MCF 10A (cell line): ENCODE measurements at regions not wholly inside any gene's neighbourhood (a gene's known extent, or its start where the extent isn't known, plus 50 kb on each side); places are given as distances from the start of the nearest gene placed in this dataset.
"Not testable (repeated sequence)": the region's sequence is repeated elsewhere in the genome, so short reads cannot be mapped to it uniquely, and the experiment has no call there.

Source experiments
- BruUV-seq: library from RNA; stranded (reverse); fragments of 400-500 nt; replicated peaks from 2 replicates; lab custom pipeline; 2021; lab: Mats Ljungman, UMichigan
- CTCF ChIA-PET: fragments of 300-600 bp; sonication (Branson Sonifier 250); formaldehyde crosslinking; extraction: SDS; loops from one replicate; lab custom pipeline; 2021; ENCODE audit warnings: antibody characterized with exemption, inconsistent platforms; lab: Yijun Ruan, JAX
- POLR2A ChIA-PET: fragments of 300-600, 350-650 bp; sonication (Branson Sonifier 250); formaldehyde crosslinking; extraction: SDS; loops from one replicate; lab custom pipeline; 2020; ENCODE audit warnings: antibody characterized with exemption, inconsistent platforms; lab: Yijun Ruan, JAX
- DNase-seq: peaks from one replicate; pipeline ENCODE4 v3.0.0-alpha.2; 2018; ENCODE audit not compliant: unreplicated experiment
- H3K27ac Mint-ChIP-seq: one replicate; pipeline ENCODE4 v1.8.0; 2022; ENCODE audit warnings: mild to moderate bottlenecking, low read depth, mixed read lengths; ENCODE audit not compliant: unreplicated experiment
- H3K27me3 Mint-ChIP-seq: one replicate; pipeline ENCODE4 v1.8.0; 2022; ENCODE audit warnings: mixed read lengths; ENCODE audit not compliant: insufficient read depth, unreplicated experiment
- H3K36me3 Mint-ChIP-seq: one replicate; pipeline ENCODE4 v1.8.0; 2022; ENCODE audit warnings: mild to moderate bottlenecking, moderate library complexity, mixed read lengths; ENCODE audit not compliant: insufficient read depth, unreplicated experiment
- H3K4me1 Mint-ChIP-seq: one replicate; pipeline ENCODE4 v1.8.0; 2022; ENCODE audit warnings: mixed read lengths; ENCODE audit not compliant: insufficient read depth, unreplicated experiment
- H3K4me3 Mint-ChIP-seq: one replicate; pipeline ENCODE4 v1.8.0; 2022; ENCODE audit warnings: mild to moderate bottlenecking, moderate library complexity, mixed read lengths; ENCODE audit not compliant: unreplicated experiment
- H3K9me3 Mint-ChIP-seq: one replicate; pipeline ENCODE4 v1.8.0; 2022; ENCODE audit warnings: mixed read lengths; ENCODE audit not compliant: unreplicated experiment
- CTCF ChIP-seq: fragments of 200-600 bp; IDR thresholded peaks from one replicate; pipeline ENCODE4 v1.8.0; 2022; ENCODE audit warnings: antibody characterized with exemption, mild to moderate bottlenecking; ENCODE audit not compliant: unreplicated experiment
- intact Hi-C: fragments of 100-400 bp; cut with micrococcal nuclease; formaldehyde crosslinking; loops from 2 replicates; pipeline ENCODE4 v1.14.1; 2022

DNA sequence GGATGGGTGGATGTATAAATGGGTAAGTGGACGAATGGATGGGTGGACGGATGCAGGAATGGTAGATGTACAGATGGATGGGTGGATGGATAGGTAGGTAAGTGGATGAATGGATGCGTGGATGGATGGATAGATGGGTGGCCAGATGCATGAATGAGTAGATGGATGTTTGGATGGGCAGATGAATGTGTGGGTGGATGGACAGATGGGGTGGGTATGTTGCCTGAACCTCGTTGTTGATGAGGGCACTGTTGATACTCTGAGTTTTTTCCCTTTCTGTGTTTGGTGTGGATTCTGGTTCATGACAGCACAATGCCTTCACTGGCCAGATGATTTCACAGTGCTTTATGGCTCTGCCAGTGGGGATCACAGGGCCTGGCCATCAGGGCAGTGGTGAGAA, 208.3 kb downstream of the NPIPB11 start:
- no TSS peak for BruUV-seq
- DNase-seq = no peak
- peaks cover 20% of the 10 kb centered on the region for H3K27me3 Mint-ChIP-seq
- ChIA-PET POLR2A (no interaction called here), CTCF (no interaction called here)
- H3K4me1 Mint-ChIP-seq = peaks cover 5% of the 10 kb centered on the region
- no peak for TF ChIP-seq CTCF
- no peak overlapping the region for H3K4me3 Mint-ChIP-seq
- peak overlapping the region; percentile 1 for H3K27ac Mint-ChIP-seq
- peaks cover 5% of the 10 kb centered on the region for H3K36me3 Mint-ChIP-seq
- H3K9me3 Mint-ChIP-seq = peaks cover 17% of the 10 kb centered on the region
- intact Hi-C loops = no loop called here

GRCh38 chr16:29197494-29198100, 208.9 kb downstream of the NPIPB11 start:
- H3K4me3 Mint-ChIP-seq = peak overlapping the region; percentile 28
- CTCF ChIA-PET, POLR2A ChIA-PET, H3K4me1 Mint-ChIP-seq, H3K36me3 Mint-ChIP-seq, BruUV-seq, intact Hi-C loops, DNase-seq: not testable (repeated sequence)
- H3K27ac Mint-ChIP-seq = peak overlapping the region; percentile 1
- H3K9me3 Mint-ChIP-seq = peaks cover 17% of the 10 kb centered on the region
- H3K27me3 Mint-ChIP-seq = peaks cover 20% of the 10 kb centered on the region

DNA sequence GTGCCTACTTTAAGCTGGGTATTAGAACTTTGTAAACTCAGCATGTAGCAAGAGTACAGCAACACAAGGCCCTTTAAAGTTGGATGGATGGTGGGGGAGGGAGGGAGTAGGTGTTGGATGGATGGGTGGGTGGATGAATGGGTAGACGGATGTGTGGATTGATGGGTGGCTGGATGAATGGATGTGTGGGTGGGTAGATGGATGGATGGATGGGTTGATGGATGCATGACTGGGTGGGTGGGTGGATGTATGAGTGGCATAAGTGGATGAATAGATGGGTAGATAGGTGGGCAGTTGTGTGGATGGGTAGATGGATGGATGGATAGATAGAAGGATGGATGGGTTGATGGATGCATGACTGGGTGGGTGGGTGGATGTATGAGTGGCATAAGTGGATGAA, 209.8 kb downstream of the NPIPB11 start:
- H3K4me3 Mint-ChIP-seq, BruUV-seq, CTCF ChIA-PET, intact Hi-C loops, POLR2A ChIA-PET, H3K4me1 Mint-ChIP-seq, DNase-seq, H3K36me3 Mint-ChIP-seq, H3K27ac Mint-ChIP-seq: not testable (repeated sequence)
- Mint-ChIP-seq H3K27me3 (peaks cover 20% of the 10 kb centered on the region), H3K9me3 (peaks cover 17% of the 10 kb centered on the region)

GRCh38 chr16:29195116-29195872, 210.4 kb downstream of the LAT start:
- CTCF ChIA-PET, H3K4me3 Mint-ChIP-seq, H3K36me3 Mint-ChIP-seq, H3K27ac Mint-ChIP-seq, POLR2A ChIA-PET, BruUV-seq, H3K4me1 Mint-ChIP-seq, DNase-seq, intact Hi-C loops: not testable (repeated sequence)
- peaks cover 20% of the 10 kb centered on the region for H3K27me3 Mint-ChIP-seq
- peaks cover 17% of the 10 kb centered on the region for H3K9me3 Mint-ChIP-seq

DNA sequence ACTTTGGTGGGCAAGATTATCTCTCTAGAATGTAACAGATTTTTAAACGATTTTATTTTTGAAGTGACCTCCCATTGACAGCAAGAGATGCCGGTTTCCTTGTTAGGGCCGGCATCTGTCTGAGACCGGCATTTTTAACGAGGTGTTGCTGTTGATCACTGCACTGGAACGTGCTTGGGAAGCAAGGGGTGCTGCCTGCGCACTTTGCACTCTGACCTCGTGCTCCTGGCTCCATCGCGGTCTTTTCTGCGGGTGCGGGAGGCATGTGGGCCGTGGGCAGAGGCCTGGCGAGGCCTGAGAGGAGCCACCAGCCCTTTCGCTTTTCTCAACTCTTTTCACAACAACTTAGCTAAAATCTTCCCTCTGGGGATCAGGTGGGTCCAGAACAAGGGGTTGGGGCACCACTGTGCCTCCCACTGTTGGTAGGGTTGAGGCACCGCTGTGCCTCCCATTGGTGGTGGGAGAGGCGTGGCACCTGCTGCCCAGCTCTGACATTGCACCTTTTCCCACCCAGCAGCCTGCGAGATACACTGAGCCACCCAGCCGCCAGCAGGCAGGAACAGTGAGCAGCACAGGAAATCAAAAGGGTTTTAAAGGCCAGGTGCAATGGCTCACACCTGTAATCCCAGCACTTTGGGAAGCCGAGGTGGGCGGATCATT, 209.5 kb downstream of the LAT start:
- H3K4me3 Mint-ChIP-seq, H3K4me1 Mint-ChIP-seq, CTCF ChIA-PET, BruUV-seq, DNase-seq, H3K36me3 Mint-ChIP-seq, H3K27ac Mint-ChIP-seq, intact Hi-C loops, POLR2A ChIA-PET: not testable (repeated sequence)
- Mint-ChIP-seq H3K27me3 (peaks cover 30% of the 10 kb centered on the region), H3K9me3 (peaks cover 17% of the 10 kb centered on the region)

GRCh38 chr16:29193634-29194033, 208.8 kb downstream of the LAT start:
- POLR2A ChIA-PET, H3K27ac Mint-ChIP-seq, H3K36me3 Mint-ChIP-seq, CTCF ChIA-PET, intact Hi-C loops, BruUV-seq, H3K4me1 Mint-ChIP-seq, DNase-seq, H3K4me3 Mint-ChIP-seq: not testable (repeated sequence)
- peaks cover 17% of the 10 kb centered on the region for H3K9me3 Mint-ChIP-seq
- peaks cover 30% of the 10 kb centered on the region for H3K27me3 Mint-ChIP-seq

DNA sequence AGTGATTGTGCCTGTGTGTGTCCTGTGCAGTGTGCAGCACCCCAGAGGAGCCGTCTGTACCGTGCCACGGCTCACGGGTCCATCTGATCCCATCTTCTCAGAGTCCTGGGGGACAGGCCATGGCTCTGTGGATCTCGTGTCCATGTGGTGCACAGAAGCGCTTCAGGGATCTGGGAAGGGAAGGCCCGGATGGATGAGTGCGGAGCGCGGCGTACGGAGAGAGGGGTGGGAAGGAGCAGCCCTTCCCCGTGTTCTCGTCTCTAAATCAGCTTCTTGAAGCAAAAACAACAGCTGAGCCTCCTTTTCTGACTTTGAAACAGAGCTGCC, 208.4 kb downstream of the LAT start:
- H3K4me1 Mint-ChIP-seq, CTCF ChIA-PET, H3K4me3 Mint-ChIP-seq, H3K27ac Mint-ChIP-seq, H3K36me3 Mint-ChIP-seq, BruUV-seq, DNase-seq, intact Hi-C loops, POLR2A ChIA-PET: not testable (repeated sequence)
- Mint-ChIP-seq H3K27me3 (peaks cover 26% of the 10 kb centered on the region), H3K9me3 (peaks cover 14% of the 10 kb centered on the region)
